Fibroblast of peridontal ligament (primary cell): ENCODE measurements at regions not wholly inside any gene's neighbourhood (a gene's known extent, or its start where the extent isn't known, plus 50 kb on each side); places are given as distances from the start of the nearest gene placed in this dataset.
"Not testable (repeated sequence)": the region's sequence is repeated elsewhere in the genome, so short reads cannot be mapped to it uniquely, and the experiment has no call there.

ENCODE experiments used
- DNase-seq: peaks from one replicate; pipeline ENCODE4 v3.0.0-alpha.2; 2010; ENCODE audit errors: extremely low read depth

- DNase-seq: not testable (repeated sequence)
These were observed 1401.9 kb upstream of the PCDH10 start for GRCh38 chr4:131747203-131747602.

- not testable (repeated sequence) for DNase-seq
These were observed 1399.9 kb upstream of the PCDH10 start for GRCh38 chr4:131749224-131749623.

- DNase-seq: not testable (repeated sequence)
These were observed 1399.1 kb upstream of the PCDH10 start for GRCh38 chr4:131750006-131750405.

GRCh38 chr4:131750469-131750868 is 1398.6 kb upstream of the PCDH10 start:
- not testable (repeated sequence) for DNase-seq

- DNase-seq: not testable (repeated sequence)
These were observed 1386.9 kb upstream of the PCDH10 start for GRCh38 chr4:131762234-131762633.

GRCh38 chr4:131764730-131765129 is 1384.4 kb upstream of the PCDH10 start:
- DNase-seq: no peak

- DNase-seq: peak; percentile 97
These were observed 1374.7 kb upstream of the PCDH10 start for GRCh38 chr4:131774382-131774781.

- DNase-seq: not testable (repeated sequence)
These were observed 1338.5 kb upstream of the PCDH10 start for GRCh38 chr4:131810565-131810964.
